Karpas-422 (cell line): ENCODE measurements at regions not wholly inside any gene's neighbourhood (a gene's known extent, or its start where the extent isn't known, plus 50 kb on each side); places are given as distances from the start of the nearest gene placed in this dataset.

ENCODE experiments used
- DNase-seq: peaks from one replicate; pipeline ENCODE4 v3.0.0-alpha.2; 2015
- H2AFZ ChIP-seq: fragments of 200-600 bp; sonication (generic); 2 replicates; pipeline ENCODE4 v1.6.1; 2014; ENCODE audit warnings: antibody characterized with exemption, low read length, mixed read lengths
- H3K27ac ChIP-seq: fragments of 200-600 bp; sonication (generic); 2 replicates; pipeline ENCODE4 v1.5.1; 2014; ENCODE audit warnings: mild to moderate bottlenecking, low read length, moderate library complexity
- H3K27me3 ChIP-seq: fragments of 200-600 bp; sonication (generic); 2 replicates; pipeline ENCODE4 v1.6.1; 2014; ENCODE audit warnings: low read length, mixed read lengths
- H3K36me3 ChIP-seq: fragments of 200-600 bp; sonication (generic); 2 replicates; pipeline ENCODE4 v1.6.1; 2014; ENCODE audit warnings: low read length, mixed read lengths; ENCODE audit not compliant: insufficient read depth
- H3K4me1 ChIP-seq: fragments of 200-600 bp; sonication (generic); 2 replicates; pipeline ENCODE4 v1.6.1; 2014; ENCODE audit warnings: mild to moderate bottlenecking, low read length, mixed read lengths
- H3K4me2 ChIP-seq: fragments of 200-600 bp; sonication (generic); 2 replicates; pipeline ENCODE4 v1.6.1; 2014; ENCODE audit warnings: low read length, low read depth, mild to moderate bottlenecking; ENCODE audit not compliant: poor library complexity, severe bottlenecking
- H3K4me3 ChIP-seq: fragments of 200-600 bp; sonication (generic); 2 replicates; pipeline ENCODE4 v1.5.1; 2014; ENCODE audit warnings: mild to moderate bottlenecking, antibody characterized with exemption, low read length, mixed read lengths
- H3K79me2 ChIP-seq: fragments of 200-600 bp; sonication (generic); 2 replicates; pipeline ENCODE4 v1.6.1; 2014; ENCODE audit warnings: mild to moderate bottlenecking, low read length, mixed read lengths
- H3K9ac ChIP-seq: fragments of 200-600 bp; sonication (generic); 2 replicates; pipeline ENCODE4 v1.6.0; 2014; ENCODE audit warnings: low read length
- H3K9me2 ChIP-seq: fragments of 200-600 bp; sonication (generic), shearing (Covaris generic); replicated peaks from 2 replicates; pipeline ENCODE4 v1.6.0; 2014; ENCODE audit warnings: mild to moderate bottlenecking, low read length, moderate library complexity; ENCODE audit not compliant: insufficient read depth
- H3K9me3 ChIP-seq: fragments of 300-700, 200-600 bp; sonication (generic); 2 replicates; pipeline ENCODE4 v1.6.1; 2014; ENCODE audit warnings: low read length, mixed read lengths
- H4K20me1 ChIP-seq: fragments of 200-600 bp; sonication (generic); 2 replicates; pipeline ENCODE4 v1.6.1; 2014; ENCODE audit warnings: mild to moderate bottlenecking, antibody characterized with exemption, low read length, low read depth; ENCODE audit not compliant: insufficient read depth

DNA sequence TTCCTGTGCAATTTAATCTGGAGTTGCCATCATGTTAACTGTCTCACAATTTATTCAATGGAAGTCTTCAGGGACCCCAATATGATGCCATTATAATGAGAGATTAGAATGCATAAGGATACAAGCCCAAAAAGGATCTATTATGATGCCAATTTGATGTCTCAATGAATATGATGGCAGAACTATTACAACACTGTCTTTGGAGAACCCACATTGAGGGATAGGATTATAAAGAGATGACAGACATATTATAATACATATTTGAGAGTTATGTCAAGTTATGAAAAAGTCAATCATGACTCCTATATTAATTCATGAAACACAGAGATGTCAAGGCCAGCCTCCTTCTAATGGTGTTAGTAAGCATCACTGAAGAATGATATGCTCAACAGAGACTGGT lies 1358.4 kb downstream of the PCDH19 start:
- H3K9me3 ChIP-seq, result peaks cover 12% of the 10 kb centered on the region
- H3K9me2 ChIP-seq, result no peaks in the 10 kb centered on the region
- H2AFZ ChIP-seq, result no peak overlapping the region
- H3K9ac ChIP-seq, result no peak overlapping the region
- no peak for DNase-seq
- no peaks in the 10 kb centered on the region for H4K20me1 ChIP-seq
- H3K4me3 ChIP-seq, result no peak overlapping the region
- no peaks in the 10 kb centered on the region for H3K4me1 ChIP-seq
- no peaks in the 10 kb centered on the region for H3K79me2 ChIP-seq
- H3K36me3 ChIP-seq, result no peaks in the 10 kb centered on the region
- no peaks in the 10 kb centered on the region for H3K27me3 ChIP-seq
- H3K27ac ChIP-seq, result no peak overlapping the region
- H3K4me2 ChIP-seq, result no peak overlapping the region

DNA sequence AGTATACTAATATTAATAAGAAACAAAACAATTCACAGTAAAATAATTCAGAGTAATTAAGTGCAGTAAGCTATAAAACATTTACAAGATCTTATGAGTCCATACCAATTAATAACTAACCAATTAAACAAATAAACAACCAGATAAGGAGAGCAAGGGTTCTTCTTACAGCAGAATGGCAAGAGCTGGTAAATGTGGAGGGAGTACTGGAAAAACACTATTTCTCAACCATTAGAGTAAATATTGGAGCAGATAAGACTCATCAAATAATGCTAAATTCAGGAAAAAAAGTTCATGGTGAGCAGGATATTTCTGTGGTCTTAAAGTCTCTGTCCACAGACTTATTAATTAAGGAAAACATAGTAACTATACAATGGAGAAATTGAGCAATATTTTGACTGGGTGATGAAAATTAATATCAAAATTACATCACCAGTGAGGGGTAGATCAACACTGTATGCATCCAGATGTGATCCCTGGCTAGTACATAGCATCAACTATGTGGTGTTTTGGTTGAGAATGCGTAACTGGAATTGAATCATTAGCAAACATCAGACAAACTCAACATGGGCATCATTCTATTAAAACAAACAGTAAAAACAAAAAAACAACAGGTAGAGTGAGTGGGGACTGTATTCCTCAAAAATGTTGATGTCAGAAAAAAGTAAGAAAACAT lies 1376.7 kb downstream of the PCDH19 start:
- no peaks in the 10 kb centered on the region for H4K20me1 ChIP-seq

DNA sequence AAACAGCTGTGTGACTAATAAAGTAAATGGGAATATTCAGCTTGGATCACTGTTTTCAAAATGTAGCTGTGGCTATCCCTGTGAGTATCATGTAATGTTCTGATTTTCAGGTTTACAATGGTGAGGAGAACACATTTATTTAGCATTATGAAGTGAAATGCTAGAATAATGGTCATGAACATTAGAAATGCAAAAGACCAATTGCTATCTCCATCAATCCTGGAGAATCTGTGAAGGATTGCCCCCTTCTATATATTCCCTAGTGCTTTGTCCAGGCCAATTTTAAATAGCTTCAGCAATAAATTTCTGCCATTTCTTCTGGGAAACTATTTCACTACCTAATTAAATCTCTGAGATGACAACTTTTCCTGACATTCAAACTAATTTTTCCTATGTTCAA lies 1399.1 kb downstream of the PCDH19 start:
- Histone ChIP-seq H3K4me1 (no peaks in the 10 kb centered on the region), H3K9me2 (no peaks in the 10 kb centered on the region), H2AFZ (no peak overlapping the region), H3K4me3 (no peak overlapping the region), H3K79me2 (no peaks in the 10 kb centered on the region), H3K9me3 (peaks cover 32% of the 10 kb centered on the region), H4K20me1 (no peaks in the 10 kb centered on the region), H3K9ac (no peak overlapping the region), H3K27ac (no peak overlapping the region), H3K27me3 (no peaks in the 10 kb centered on the region), H3K4me2 (no peak overlapping the region), H3K36me3 (no peaks in the 10 kb centered on the region)
- no peak for DNase-seq

More for the DNA sequence above, 1376.7 kb downstream of the PCDH19 start:
- H3K9me2 ChIP-seq, result no peaks in the 10 kb centered on the region
- no peak overlapping the region for H3K27ac ChIP-seq
- H3K4me3 ChIP-seq, result no peak overlapping the region
- H2AFZ ChIP-seq, result no peak overlapping the region
- no peak for DNase-seq
- H3K9me3 ChIP-seq, result peaks cover 9% of the 10 kb centered on the region
- H3K36me3 ChIP-seq, result no peaks in the 10 kb centered on the region
- no peak overlapping the region for H3K9ac ChIP-seq
- H3K27me3 ChIP-seq, result no peaks in the 10 kb centered on the region
- H3K79me2 ChIP-seq, result no peaks in the 10 kb centered on the region
- H3K4me1 ChIP-seq, result no peaks in the 10 kb centered on the region
- no peak overlapping the region for H3K4me2 ChIP-seq

DNA sequence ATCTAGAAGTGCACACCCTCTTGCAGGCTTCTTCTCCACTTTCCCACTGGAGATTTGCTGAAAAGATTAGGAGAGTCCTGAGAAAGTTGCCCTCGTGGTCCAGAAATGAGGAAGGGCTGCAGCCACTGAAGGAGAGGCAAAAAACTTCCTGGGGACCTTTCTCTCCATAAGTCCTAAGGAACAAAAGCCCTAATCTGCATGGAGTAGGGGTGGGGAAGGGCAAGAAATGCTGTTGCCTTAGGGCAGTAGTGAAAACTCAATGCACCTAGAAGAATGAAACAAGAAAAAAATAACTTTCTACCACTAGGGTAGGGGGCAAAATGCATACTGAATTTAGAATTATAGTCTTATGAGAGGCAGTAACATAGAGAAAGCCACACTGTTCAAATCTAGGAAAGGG lies 1408.8 kb downstream of the PCDH19 start:
- no peaks in the 10 kb centered on the region for H3K9me2 ChIP-seq
- H3K27ac ChIP-seq, result no peak overlapping the region
- peaks cover 19% of the 10 kb centered on the region for H3K9me3 ChIP-seq
- no peaks in the 10 kb centered on the region for H3K36me3 ChIP-seq
- H3K27me3 ChIP-seq, result no peaks in the 10 kb centered on the region
- no peak overlapping the region for H3K4me2 ChIP-seq
- no peak overlapping the region for H3K9ac ChIP-seq
- H3K4me3 ChIP-seq, result no peak overlapping the region
- H3K79me2 ChIP-seq, result no peaks in the 10 kb centered on the region
- no peaks in the 10 kb centered on the region for H3K4me1 ChIP-seq
- no peaks in the 10 kb centered on the region for H4K20me1 ChIP-seq
- H2AFZ ChIP-seq, result no peak overlapping the region
- no peak for DNase-seq

DNA sequence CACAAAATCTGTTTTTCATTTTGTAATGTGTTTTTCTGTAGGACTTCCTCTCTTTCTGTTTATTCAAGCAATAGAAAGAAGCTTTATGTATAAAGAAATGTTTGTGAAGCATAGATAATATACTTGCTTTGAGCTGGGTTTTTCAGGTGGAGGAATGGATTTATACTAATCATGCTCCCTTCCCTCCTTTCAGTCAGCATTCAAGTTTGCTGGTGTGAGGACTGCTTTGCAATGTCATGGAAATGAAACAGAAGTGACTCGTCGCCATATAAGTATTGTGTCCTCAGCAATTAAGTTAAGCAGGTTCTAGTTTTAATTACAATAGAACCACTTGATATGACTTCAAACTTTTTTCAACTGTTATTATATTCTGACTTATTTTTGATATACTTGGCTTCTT lies 1447.1 kb downstream of the PCDH19 start:
- no peak overlapping the region for H3K4me3 ChIP-seq
- H3K4me2 ChIP-seq, result no peak overlapping the region
- no peak overlapping the region for H3K27ac ChIP-seq
- DNase-seq, result no peak
- H3K27me3 ChIP-seq, result no peaks in the 10 kb centered on the region
- no peak overlapping the region for H3K9ac ChIP-seq
- no peaks in the 10 kb centered on the region for H3K9me2 ChIP-seq
- no peak overlapping the region for H2AFZ ChIP-seq
- H3K36me3 ChIP-seq, result no peaks in the 10 kb centered on the region
- no peaks in the 10 kb centered on the region for H3K79me2 ChIP-seq
- no peaks in the 10 kb centered on the region for H4K20me1 ChIP-seq
- H3K9me3 ChIP-seq, result peaks cover 3% of the 10 kb centered on the region
- no peaks in the 10 kb centered on the region for H3K4me1 ChIP-seq

DNA sequence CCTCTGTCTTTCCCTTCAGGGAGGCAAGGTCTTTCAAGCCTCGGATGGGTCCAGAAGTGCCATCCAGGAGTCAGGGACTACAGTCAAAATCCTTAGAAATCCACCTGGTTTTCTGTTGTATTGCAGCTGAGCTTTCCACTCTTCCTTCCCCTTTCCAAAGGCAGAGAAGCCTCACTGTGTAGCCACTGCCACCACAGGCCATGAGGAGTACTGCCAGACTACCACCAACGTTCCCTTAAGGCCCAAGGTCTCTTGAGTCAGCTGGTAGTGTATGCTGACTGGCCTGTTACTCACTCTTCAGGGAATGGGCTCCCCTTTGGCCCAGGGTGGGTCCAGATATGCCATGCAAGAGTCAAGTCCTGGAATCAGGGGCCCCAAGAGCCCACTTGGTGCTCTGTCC lies 1454.1 kb downstream of the PCDH19 start:
- peaks cover 15% of the 10 kb centered on the region for H3K9me3 ChIP-seq
- H3K9me2 ChIP-seq, result no peaks in the 10 kb centered on the region
- H3K4me3 ChIP-seq, result no peak overlapping the region
- no peaks in the 10 kb centered on the region for H3K27me3 ChIP-seq
- H2AFZ ChIP-seq, result no peak overlapping the region
- H3K9ac ChIP-seq, result no peak overlapping the region
- no peak for DNase-seq
- H4K20me1 ChIP-seq, result no peaks in the 10 kb centered on the region
- H3K79me2 ChIP-seq, result no peaks in the 10 kb centered on the region
- H3K36me3 ChIP-seq, result no peaks in the 10 kb centered on the region
- no peak overlapping the region for H3K27ac ChIP-seq
- H3K4me1 ChIP-seq, result no peaks in the 10 kb centered on the region
- no peak overlapping the region for H3K4me2 ChIP-seq

DNA sequence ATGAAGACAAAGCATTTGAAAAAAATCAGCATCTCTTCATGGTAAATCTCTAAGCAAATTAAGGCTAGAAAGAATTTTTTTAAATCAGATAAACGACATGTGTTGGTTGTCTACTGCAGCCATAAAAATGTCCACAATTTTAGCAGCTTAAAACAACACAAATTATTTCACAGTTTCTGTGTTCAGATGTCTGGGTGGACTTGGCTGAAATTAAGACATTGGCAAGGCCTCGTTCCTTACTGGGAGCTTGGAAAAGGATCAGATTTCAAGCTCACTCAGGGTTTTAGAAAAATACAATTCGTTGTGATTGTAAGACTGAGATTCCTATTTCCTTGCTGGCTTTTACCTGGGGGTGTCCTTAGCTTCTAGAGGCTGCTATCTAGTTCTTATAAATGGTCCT lies 1470.6 kb downstream of the PCDH19 start:
- no peaks in the 10 kb centered on the region for H3K9me2 ChIP-seq
- H3K4me3 ChIP-seq, result no peak overlapping the region
- no peak overlapping the region for H2AFZ ChIP-seq
- no peaks in the 10 kb centered on the region for H3K36me3 ChIP-seq
- H3K27ac ChIP-seq, result no peak overlapping the region
- H3K4me1 ChIP-seq, result no peaks in the 10 kb centered on the region
- H4K20me1 ChIP-seq, result no peaks in the 10 kb centered on the region
- no peak overlapping the region for H3K4me2 ChIP-seq
- H3K9me3 ChIP-seq, result peaks cover 7% of the 10 kb centered on the region
- DNase-seq, result no peak
- no peak overlapping the region for H3K9ac ChIP-seq
- no peaks in the 10 kb centered on the region for H3K27me3 ChIP-seq
- H3K79me2 ChIP-seq, result no peaks in the 10 kb centered on the region

DNA sequence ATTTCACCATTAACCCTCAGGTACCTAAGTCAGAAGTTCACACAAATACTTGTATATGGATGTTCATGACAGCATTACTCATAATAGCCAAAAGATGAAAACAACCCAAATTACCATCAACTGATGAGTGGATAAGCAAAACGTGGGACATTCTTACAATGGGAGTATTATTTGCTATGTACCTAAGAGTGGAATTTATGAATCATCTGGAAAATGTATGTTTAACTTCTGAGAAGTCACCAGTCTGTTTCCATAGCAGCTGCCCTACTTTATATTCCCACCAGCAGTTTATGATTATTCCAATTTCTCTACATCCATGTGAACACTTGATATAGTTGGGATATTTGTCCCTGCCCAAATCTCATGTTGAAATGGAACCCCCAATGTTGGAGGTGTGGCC lies 1478.9 kb downstream of the PCDH19 start:
- Histone ChIP-seq H3K36me3 (no peaks in the 10 kb centered on the region), H3K79me2 (no peaks in the 10 kb centered on the region), H3K9me2 (no peaks in the 10 kb centered on the region), H3K27me3 (no peaks in the 10 kb centered on the region), H2AFZ (no peak overlapping the region), H3K4me1 (no peaks in the 10 kb centered on the region), H4K20me1 (no peaks in the 10 kb centered on the region), H3K9me3 (peaks cover 4% of the 10 kb centered on the region; the same call in 1 of the 2 replicates), H3K4me2 (no peak overlapping the region), H3K4me3 (no peak overlapping the region), H3K9ac (no peak overlapping the region), H3K27ac (no peak overlapping the region)
- no peak for DNase-seq
